Astrocyte (in vitro differentiated cells and primary cell): ENCODE measurements at regions not wholly inside any gene's neighbourhood (a gene's known extent, or its start where the extent isn't known, plus 50 kb on each side); places are given as distances from the start of the nearest gene placed in this dataset.

ENCODE experiments used
- EZH2 ChIP-seq: IDR thresholded peaks from 2 replicates; pipeline ENCODE4 v1.6.1; 2012; ENCODE audit warnings: mild to moderate bottlenecking, low read length, inconsistent platforms; ENCODE audit not compliant: insufficient read depth
- TF ChIP-seq, protein P1 (sequence below): IDR thresholded peaks from 2 replicates; pipeline ENCODE4 v1.5.1; 2011; ENCODE audit warnings: low read depth, mild to moderate bottlenecking, inconsistent platforms, low read length, moderate library complexity; ENCODE audit not compliant: insufficient read depth

DNA sequence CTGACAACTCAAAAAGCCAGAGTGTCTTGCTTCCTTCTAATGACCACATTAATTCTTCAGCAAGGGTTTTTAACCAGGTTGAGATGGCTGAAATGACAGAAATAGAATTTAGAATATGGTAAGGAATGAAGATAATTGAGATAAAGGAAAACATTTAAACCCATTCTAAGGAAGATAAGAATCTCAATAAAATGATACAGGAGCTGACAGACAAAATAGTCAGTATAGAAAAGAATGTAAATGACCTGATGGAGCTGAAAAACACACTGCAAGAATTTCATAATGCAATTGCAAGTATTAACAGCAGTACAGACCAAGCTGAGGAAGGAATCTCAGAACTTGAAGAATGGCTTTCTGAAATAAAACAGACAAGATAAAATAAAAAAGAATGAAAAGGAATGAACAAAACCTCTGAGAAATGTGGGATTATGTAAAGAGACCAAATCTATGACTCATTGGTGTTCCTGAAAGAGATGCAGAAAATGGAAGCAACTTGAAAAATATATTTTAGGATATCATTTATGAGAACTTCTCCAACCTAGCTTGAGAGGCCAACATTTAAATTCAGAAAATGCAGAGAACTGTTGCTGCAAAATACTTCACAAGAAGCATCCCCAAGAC, 87.1 kb downstream of the SAMD9 start:
- TF ChIP-seq, protein P1, sequence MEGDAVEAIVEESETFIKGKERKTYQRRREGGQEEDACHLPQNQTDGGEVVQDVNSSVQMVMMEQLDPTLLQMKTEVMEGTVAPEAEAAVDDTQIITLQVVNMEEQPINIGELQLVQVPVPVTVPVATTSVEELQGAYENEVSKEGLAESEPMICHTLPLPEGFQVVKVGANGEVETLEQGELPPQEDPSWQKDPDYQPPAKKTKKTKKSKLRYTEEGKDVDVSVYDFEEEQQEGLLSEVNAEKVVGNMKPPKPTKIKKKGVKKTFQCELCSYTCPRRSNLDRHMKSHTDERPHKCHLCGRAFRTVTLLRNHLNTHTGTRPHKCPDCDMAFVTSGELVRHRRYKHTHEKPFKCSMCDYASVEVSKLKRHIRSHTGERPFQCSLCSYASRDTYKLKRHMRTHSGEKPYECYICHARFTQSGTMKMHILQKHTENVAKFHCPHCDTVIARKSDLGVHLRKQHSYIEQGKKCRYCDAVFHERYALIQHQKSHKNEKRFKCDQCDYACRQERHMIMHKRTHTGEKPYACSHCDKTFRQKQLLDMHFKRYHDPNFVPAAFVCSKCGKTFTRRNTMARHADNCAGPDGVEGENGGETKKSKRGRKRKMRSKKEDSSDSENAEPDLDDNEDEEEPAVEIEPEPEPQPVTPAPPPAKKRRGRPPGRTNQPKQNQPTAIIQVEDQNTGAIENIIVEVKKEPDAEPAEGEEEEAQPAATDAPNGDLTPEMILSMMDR, result no peak
- no peak for TF ChIP-seq EZH2
